ENCODE measurements at regions not wholly inside any gene's neighbourhood (a gene's known extent, or its start where the extent isn't known, plus 50 kb on each side); places are given as distances from the start of the nearest gene placed in this dataset.

- Mint-ChIP-seq H3K4me3 (peak overlapping the region; percentile 69), H3K27me3 (no peaks in the 10 kb centered on the region), H3K36me3 (ENCODE audit: low read depth) (no peaks in the 10 kb centered on the region), H3K27ac (peak overlapping the region; percentile 81), H3K9me3 (no peaks in the 10 kb centered on the region), H3K4me1 (peaks cover 43% of the 10 kb centered on the region)
- ATAC-seq (replicated peaks): peak; percentile 93
These were observed 51.3 kb upstream of the KLF6 start for GRCh38 chr10:3836222-3836820.

GRCh38 chr10:3835770-3836169 lies 50.8 kb upstream of the KLF6 start:
- Mint-ChIP-seq H3K4me3 (peak overlapping the region; percentile 69), H3K4me1 (peaks cover 43% of the 10 kb centered on the region), H3K27me3 (no peaks in the 10 kb centered on the region), H3K36me3 (ENCODE audit: low read depth) (no peaks in the 10 kb centered on the region), H3K27ac (peak overlapping the region; percentile 81), H3K9me3 (no peaks in the 10 kb centered on the region)
- peak; percentile 24 for ATAC-seq (replicated peaks)

GRCh38 chr10:3834947-3835346 lies 49.9 kb upstream of the KLF6 start:
- Mint-ChIP-seq H3K4me3 (peak overlapping the region; percentile 2), H3K27me3 (no peaks in the 10 kb centered on the region)

More at GRCh38 chr10:3834947-3835346, 49.9 kb upstream of the KLF6 start:
- no peak for ATAC-seq (replicated peaks)
- H3K4me1 Mint-ChIP-seq: peaks cover 38% of the 10 kb centered on the region
- no peak overlapping the region for H3K27ac Mint-ChIP-seq
- H3K36me3 Mint-ChIP-seq (ENCODE audit: low read depth): no peaks in the 10 kb centered on the region
- H3K9me3 Mint-ChIP-seq: no peaks in the 10 kb centered on the region

Measured in activated T-helper 17 cell treated with anti-CD3 and anti-CD28 coated beads, Interleukin-2, amount 50 U/mL, for 72 hours (primary cell).